ENCODE measurements at regions not wholly inside any gene's neighbourhood (a gene's known extent, or its start where the extent isn't known, plus 50 kb on each side); places are given as distances from the start of the nearest gene placed in this dataset.

DNA sequence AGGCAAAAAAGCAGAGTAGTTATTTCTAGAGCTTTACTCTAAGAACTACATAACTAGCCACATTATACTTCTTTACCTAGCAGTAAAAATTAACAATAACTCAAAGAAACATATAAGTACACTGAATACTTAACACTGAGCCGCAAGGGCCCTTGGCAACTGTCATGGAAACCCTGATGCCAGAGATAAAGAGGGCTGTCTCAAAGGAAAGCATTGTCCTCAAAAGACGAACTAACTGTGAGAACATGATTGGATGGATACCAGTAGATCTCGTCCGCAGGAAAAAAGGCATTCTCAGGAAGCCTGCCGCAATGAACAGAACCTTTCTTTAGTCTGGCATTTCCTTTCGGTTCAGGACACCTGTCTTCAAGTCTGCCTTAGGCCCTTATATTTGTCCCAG, 379.0 kb upstream of the SLC30A5 start:
- DNase-seq (ENCODE audit: low read depth) = no peak
- TF ChIP-seq, protein P1, sequence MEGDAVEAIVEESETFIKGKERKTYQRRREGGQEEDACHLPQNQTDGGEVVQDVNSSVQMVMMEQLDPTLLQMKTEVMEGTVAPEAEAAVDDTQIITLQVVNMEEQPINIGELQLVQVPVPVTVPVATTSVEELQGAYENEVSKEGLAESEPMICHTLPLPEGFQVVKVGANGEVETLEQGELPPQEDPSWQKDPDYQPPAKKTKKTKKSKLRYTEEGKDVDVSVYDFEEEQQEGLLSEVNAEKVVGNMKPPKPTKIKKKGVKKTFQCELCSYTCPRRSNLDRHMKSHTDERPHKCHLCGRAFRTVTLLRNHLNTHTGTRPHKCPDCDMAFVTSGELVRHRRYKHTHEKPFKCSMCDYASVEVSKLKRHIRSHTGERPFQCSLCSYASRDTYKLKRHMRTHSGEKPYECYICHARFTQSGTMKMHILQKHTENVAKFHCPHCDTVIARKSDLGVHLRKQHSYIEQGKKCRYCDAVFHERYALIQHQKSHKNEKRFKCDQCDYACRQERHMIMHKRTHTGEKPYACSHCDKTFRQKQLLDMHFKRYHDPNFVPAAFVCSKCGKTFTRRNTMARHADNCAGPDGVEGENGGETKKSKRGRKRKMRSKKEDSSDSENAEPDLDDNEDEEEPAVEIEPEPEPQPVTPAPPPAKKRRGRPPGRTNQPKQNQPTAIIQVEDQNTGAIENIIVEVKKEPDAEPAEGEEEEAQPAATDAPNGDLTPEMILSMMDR (IDR thresholded peaks at IDR 0.05; ENCODE audit: insufficient read depth, low read length) = no peak
- no peak overlapping the region for H3K4me3 ChIP-seq (ENCODE audit: low read depth, low read length)

DNA sequence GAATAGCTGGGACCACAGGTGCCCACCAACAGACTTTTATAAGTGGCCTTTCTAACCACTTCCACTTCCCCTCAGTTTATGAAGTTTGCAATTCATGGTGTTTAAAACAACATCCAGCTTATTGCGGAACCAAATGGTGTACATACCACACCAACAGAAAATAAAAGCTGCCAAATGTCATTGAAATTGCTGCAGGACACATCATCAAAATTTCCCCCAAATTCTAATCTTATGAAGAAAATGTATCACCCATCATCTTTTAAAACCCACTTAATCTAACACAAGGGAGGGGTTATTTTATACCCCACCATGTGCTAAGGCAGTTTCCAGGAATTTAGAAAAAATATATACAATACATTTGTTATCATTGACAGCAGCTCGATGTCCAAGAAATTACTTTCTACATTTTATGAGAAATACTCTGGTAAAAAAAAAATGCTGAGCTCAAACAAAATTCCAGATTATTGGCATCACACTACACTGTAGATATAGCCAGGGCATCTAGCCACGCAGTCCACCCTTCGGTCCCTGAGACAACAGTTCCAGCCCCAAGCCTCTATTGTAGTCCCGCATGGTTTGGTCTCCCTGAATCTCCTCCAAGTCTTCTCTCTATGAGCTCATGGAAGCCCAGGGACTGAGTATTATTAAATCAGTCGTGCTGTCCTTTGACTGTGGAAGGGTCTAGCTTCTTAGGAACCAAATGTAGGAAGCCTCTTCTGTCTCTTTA, 372.8 kb upstream of the SLC30A5 start:
- TF ChIP-seq, protein P1 (IDR thresholded peaks at IDR 0.05; ENCODE audit: insufficient read depth, low read length) = no peak
- no peak overlapping the region for H3K4me3 ChIP-seq (ENCODE audit: low read depth, low read length)
- no peak for DNase-seq (ENCODE audit: low read depth)

- TF ChIP-seq, protein P1 (IDR thresholded peaks at IDR 0.05; ENCODE audit: insufficient read depth, low read length) = no peak
- no peak overlapping the region for H3K4me3 ChIP-seq (ENCODE audit: low read depth, low read length)
- no peak for DNase-seq (ENCODE audit: low read depth)
These were observed 371.5 kb upstream of the SLC30A5 start for GRCh38 chr5:68722357-68722756.

GRCh38 chr5:68725905-68726683, 367.7 kb upstream of the SLC30A5 start:
- no peak overlapping the region for H3K4me3 ChIP-seq (ENCODE audit: low read depth, low read length)
- TF ChIP-seq, protein P1 (IDR thresholded peaks at IDR 0.05; ENCODE audit: insufficient read depth, low read length) = no peak
- DNase-seq (ENCODE audit: low read depth) = no peak

DNA sequence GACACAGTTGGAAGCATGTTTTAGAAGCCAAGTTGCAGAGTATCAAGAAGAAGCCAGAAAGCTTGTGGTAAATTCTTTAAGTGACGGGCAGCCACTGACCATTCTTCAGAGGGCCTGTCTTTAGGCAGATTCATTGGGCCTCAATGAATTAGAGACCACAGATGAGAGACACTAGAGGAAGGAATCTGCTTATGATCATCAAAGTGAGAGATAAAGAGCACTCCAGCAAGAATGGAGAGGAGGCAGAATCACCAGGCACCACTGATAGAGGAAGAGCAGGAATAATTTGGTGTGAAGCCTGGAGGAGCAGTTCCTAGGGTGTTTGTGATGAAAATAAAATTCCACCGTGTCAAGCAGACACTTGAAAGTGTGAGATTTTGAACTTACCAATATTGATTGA, 365.9 kb upstream of the SLC30A5 start:
- no peak overlapping the region for H3K4me3 ChIP-seq (ENCODE audit: low read depth, low read length)
- TF ChIP-seq, protein P1 (IDR thresholded peaks at IDR 0.05; ENCODE audit: insufficient read depth, low read length) = no peak
- DNase-seq (ENCODE audit: low read depth) = no peak

- DNase-seq (ENCODE audit: low read depth) = no peak
- no peak overlapping the region for H3K4me3 ChIP-seq (ENCODE audit: low read depth, low read length)
- TF ChIP-seq, protein P1 (IDR thresholded peaks at IDR 0.05; ENCODE audit: insufficient read depth, low read length) = no peak
These were observed 364.1 kb upstream of the SLC30A5 start for GRCh38 chr5:68729678-68730077.

All from fibroblast of the aortic adventitia (primary cell).